GM19025 (cell line): ENCODE measurements at regions not wholly inside any gene's neighbourhood (a gene's known extent, or its start where the extent isn't known, plus 50 kb on each side); places are given as distances from the start of the nearest gene placed in this dataset.
"Not testable (repeated sequence)": the region's sequence is repeated elsewhere in the genome, so short reads cannot be mapped to it uniquely, and the experiment has no call there.

ENCODE experiments used
- ATAC-seq: cut with Tn5 transposase; IDR thresholded peaks from one replicate; pipeline ENCODE4 v1.9.1; 2021; ENCODE audit warnings: mild to moderate bottlenecking, low read depth, moderate library complexity; ENCODE audit not compliant: unreplicated experiment

GRCh38 chr15:59904450-59905135 lies 99.5 kb upstream of the FOXB1 start:
- no peak for ATAC-seq

GRCh38 chr15:59896663-59897074 lies 107.4 kb upstream of the FOXB1 start:
- no peak for ATAC-seq

- ATAC-seq, result no peak
These were observed 109.3 kb upstream of the FOXB1 start for GRCh38 chr15:59894835-59895234.

GRCh38 chr15:59892985-59893384 lies 111.1 kb upstream of the FOXB1 start:
- ATAC-seq, result no peak

- not testable (repeated sequence) for ATAC-seq
These were observed 116.2 kb upstream of the FOXB1 start for GRCh38 chr15:59887870-59888269.

- no peak for ATAC-seq
These were observed 116.9 kb upstream of the FOXB1 start for GRCh38 chr15:59887211-59887610.

- ATAC-seq, result no peak
These were observed 117.7 kb upstream of the FOXB1 start for GRCh38 chr15:59886441-59886840.

- ATAC-seq, result no peak
These were observed 118.3 kb upstream of the FOXB1 start for GRCh38 chr15:59885832-59886231.

GRCh38 chr15:59879506-59880265 lies 124.4 kb upstream of the FOXB1 start:
- ATAC-seq, result no peak

GRCh38 chr15:59876140-59876539 lies 128.0 kb upstream of the FOXB1 start:
- no peak for ATAC-seq

- no peak for ATAC-seq
These were observed 130.4 kb upstream of the FOXB1 start for GRCh38 chr15:59873644-59874272.

GRCh38 chr15:59867086-59867855 lies 136.8 kb upstream of the FOXB1 start:
- no peak for ATAC-seq

GRCh38 chr15:59866642-59867041 lies 137.5 kb upstream of the FOXB1 start:
- no peak for ATAC-seq

GRCh38 chr15:59862191-59863155 lies 141.6 kb upstream of the FOXB1 start:
- no peak for ATAC-seq

GRCh38 chr15:59847968-59848367 lies 156.1 kb upstream of the FOXB1 start:
- no peak for ATAC-seq

GRCh38 chr15:59845942-59846499 lies 156.9 kb upstream of the BNIP2 start:
- no peak for ATAC-seq

GRCh38 chr15:59843609-59844008 lies 154.5 kb upstream of the BNIP2 start:
- ATAC-seq, result no peak

GRCh38 chr15:59841036-59841435 lies 151.9 kb upstream of the BNIP2 start:
- no peak for ATAC-seq

GRCh38 chr15:59839906-59840305 lies 150.8 kb upstream of the BNIP2 start:
- ATAC-seq, result no peak
